Left ventricle myocardium inferior (tissue), 1 donor: ENCODE measurements at regions not wholly inside any gene's neighbourhood (a gene's known extent, or its start where the extent isn't known, plus 50 kb on each side); places are given as distances from the start of the nearest gene placed in this dataset.

Experiments
- DNase-seq: peaks from one replicate; pipeline ENCODE4 v3.0.0-alpha.2; 2020
- H3K27ac ChIP-seq: fragments of 200-600 bp; replicated peaks from 2 replicates; pipeline ENCODE4 v1.8.0; 2021
- H3K27me3 ChIP-seq: fragments of 200-600 bp; 2 replicates; pipeline ENCODE4 v1.8.0; 2021; ENCODE audit warnings: low read depth
- H3K36me3 ChIP-seq: fragments of 200-600 bp; 2 replicates; pipeline ENCODE4 v1.8.0; 2021
- H3K4me1 ChIP-seq: fragments of 200-600 bp; 2 replicates; pipeline ENCODE4 v1.8.0; 2021
- H3K4me3 ChIP-seq: fragments of 200-600 bp; 2 replicates; pipeline ENCODE4 v1.8.0; 2021; ENCODE audit warnings: mild to moderate bottlenecking, moderate library complexity
- H3K9me3 ChIP-seq: fragments of 200-600 bp; replicated peaks from 2 replicates; pipeline ENCODE4 v1.8.0; 2021
- CTCF ChIP-seq: fragments of 200-600 bp; IDR thresholded peaks from 2 replicates; pipeline ENCODE4 v1.8.0; 2021; ENCODE audit warnings: antibody characterized with exemption, mild to moderate bottlenecking, borderline replicate concordance
- intact Hi-C: fragments of 100-400 bp; cut with micrococcal nuclease; formaldehyde crosslinking; loops from one replicate; pipeline ENCODE4 v1.11.0; 2022
- donor health status: DM: no; HTN: yes; CAD: no; lungs with severe emphysema.

DNA sequence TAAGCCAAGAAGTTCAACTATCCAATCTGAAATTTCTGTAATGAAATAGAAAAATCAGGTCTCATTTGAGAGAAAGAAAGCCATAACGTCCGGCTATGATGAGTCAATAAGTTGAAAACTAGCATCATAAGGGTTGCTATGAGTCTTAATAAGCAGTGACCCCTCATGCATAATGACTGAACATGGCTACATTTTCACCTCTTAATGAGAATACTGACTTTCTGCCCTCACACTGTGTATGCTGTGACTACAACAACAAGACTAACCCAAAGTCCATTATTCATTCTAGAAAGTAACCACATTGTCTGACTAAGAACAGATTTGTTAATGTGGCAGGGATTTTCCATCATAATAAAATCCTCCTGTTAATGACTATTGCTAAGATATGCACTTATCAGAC, 884.0 kb upstream of the CADM2 start:
- Histone ChIP-seq H3K27ac (no peak overlapping the region), H3K9me3 (no peaks in the 10 kb centered on the region), H3K4me3 (no peak overlapping the region), H3K36me3 (no peaks in the 10 kb centered on the region), H3K4me1 (no peaks in the 10 kb centered on the region), H3K27me3 (no peaks in the 10 kb centered on the region)
- intact Hi-C loops, result no loop called here
- TF ChIP-seq CTCF, result no peak
- no peak for DNase-seq

- H3K27me3 ChIP-seq, result no peaks in the 10 kb centered on the region
- no peaks in the 10 kb centered on the region for H3K4me1 ChIP-seq
- intact Hi-C loops, result no loop called here
- H3K27ac ChIP-seq, result no peak overlapping the region
- no peak for DNase-seq
- no peaks in the 10 kb centered on the region for H3K9me3 ChIP-seq
- H3K36me3 ChIP-seq, result no peaks in the 10 kb centered on the region
- H3K4me3 ChIP-seq, result no peak overlapping the region
- TF ChIP-seq CTCF, result no peak
Measured at GRCh38 chr3:84077479-84077878, 881.3 kb upstream of the CADM2 start.

DNA sequence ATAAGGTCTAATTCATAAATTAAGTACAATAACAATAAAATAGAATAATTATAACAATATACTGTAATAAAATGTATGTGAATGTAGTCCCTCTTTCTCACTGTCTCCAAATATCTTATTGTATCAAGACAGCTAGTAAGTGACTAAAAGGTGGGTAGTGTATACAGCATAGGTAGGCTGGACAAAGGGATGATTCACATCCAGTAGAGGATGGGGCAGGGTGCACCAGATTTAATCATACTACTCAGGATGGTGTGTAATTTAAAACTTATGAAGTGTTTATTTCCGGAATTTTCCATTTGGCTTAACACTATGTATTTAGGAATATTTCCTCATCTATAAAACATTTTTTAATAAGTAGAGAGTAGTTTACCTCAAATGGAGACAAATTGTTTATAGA, 876.1 kb upstream of the CADM2 start:
- no peak for DNase-seq
- Histone ChIP-seq H3K4me1 (no peaks in the 10 kb centered on the region), H3K36me3 (no peaks in the 10 kb centered on the region), H3K9me3 (peaks cover 21% of the 10 kb centered on the region), H3K27me3 (no peaks in the 10 kb centered on the region), H3K27ac (no peak overlapping the region), H3K4me3 (no peak overlapping the region)
- intact Hi-C loops, result no loop called here
- TF ChIP-seq CTCF, result no peak

DNA sequence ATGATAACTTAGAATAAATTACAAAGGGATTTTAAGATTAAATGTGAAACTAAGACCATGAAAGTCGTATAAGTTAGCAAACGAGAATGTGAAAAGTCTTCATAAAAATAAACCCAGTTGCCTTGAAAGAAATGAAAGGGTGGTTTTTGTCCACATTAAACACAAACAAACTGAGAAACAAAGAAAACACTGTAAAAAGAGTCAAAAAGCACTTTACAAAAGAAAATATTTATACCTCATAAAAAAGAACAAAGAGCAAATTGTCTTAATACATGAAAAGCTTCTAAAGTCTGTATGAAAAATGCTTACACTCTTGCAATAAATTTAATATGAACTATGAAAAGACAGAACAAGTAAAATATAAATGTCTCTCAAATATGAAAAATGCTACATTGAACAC, 865.9 kb upstream of the CADM2 start:
- no peak overlapping the region for H3K4me3 ChIP-seq
- H3K27me3 ChIP-seq, result no peaks in the 10 kb centered on the region
- intact Hi-C loops, result no loop called here
- no peak for DNase-seq
- H3K27ac ChIP-seq, result no peak overlapping the region
- no peaks in the 10 kb centered on the region for H3K36me3 ChIP-seq
- no peaks in the 10 kb centered on the region for H3K4me1 ChIP-seq
- H3K9me3 ChIP-seq, result peaks cover 10% of the 10 kb centered on the region
- no peak for TF ChIP-seq CTCF

DNA sequence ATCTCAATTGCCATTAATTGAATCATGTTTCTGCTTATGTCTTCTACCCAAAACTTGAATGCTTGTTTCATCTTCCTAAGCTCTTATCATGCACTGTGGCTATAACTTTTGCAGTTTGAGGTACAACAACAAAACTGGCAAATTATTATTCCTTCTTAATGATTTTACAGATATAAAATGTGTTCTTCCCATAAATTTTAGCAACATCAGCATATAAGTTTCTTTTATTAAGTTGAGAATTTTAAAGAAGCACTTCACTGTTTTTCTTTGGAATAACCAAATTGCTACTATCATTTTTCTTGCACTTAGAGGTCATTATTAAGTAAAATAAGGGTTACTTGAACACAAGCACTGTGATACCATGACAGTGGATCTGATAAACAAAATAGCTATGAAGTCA, 862.6 kb upstream of the CADM2 start:
- no peaks in the 10 kb centered on the region for H3K4me1 ChIP-seq
- H3K27ac ChIP-seq, result no peak overlapping the region
- DNase-seq, result no peak
- no peak overlapping the region for H3K4me3 ChIP-seq
- no peaks in the 10 kb centered on the region for H3K36me3 ChIP-seq
- no peaks in the 10 kb centered on the region for H3K27me3 ChIP-seq
- intact Hi-C loops, result no loop called here
- H3K9me3 ChIP-seq, result peaks cover 4% of the 10 kb centered on the region
- TF ChIP-seq CTCF, result no peak

DNA sequence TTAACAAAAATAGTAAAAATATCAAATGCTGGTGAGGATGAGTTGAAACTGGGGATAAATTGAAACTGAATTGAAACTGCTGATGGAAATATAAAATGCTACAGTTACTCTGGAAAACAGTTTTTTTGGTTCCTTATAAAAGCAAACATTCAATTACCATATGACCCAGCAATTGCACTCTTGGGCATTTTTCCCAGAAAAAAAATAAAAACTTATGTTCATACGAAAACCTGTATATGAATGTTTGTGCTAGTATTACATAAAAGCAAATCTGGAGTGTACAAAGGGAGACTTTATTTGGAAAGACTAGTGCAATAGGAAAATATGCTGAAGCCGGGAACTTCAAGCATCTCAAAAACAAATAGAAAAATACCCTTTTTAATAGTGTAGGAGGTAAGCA, 857.9 kb upstream of the CADM2 start:
- no peaks in the 10 kb centered on the region for H3K9me3 ChIP-seq
- H3K4me3 ChIP-seq, result no peak overlapping the region
- no peaks in the 10 kb centered on the region for H3K27me3 ChIP-seq
- no peaks in the 10 kb centered on the region for H3K36me3 ChIP-seq
- DNase-seq, result no peak
- no peak overlapping the region for H3K27ac ChIP-seq
- no peak for TF ChIP-seq CTCF
- H3K4me1 ChIP-seq, result no peaks in the 10 kb centered on the region
- intact Hi-C loops, result no loop called here
